ENCODE measurements at regions not wholly inside any gene's neighbourhood (a gene's known extent, or its start where the extent isn't known, plus 50 kb on each side); places are given as distances from the start of the nearest gene placed in this dataset.

DNA sequence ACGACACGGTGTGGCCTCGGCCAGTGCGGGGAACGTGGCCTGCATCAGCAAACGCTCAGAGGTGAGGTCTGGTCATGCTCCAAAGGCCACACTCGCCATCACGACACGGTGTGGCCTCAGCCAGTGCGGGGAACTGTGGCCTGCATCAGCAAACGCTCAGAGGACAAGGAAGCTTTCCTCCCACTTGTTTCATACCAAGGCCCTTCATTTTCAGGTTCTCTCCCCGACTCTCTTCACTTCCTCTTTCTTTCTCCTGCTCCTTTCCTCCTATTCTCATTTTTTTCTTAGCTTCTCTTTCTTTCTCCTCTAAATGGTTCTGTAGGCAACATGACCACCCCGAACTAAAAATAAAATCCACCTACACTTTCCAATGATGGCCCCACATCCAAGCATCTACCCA lies 384.4 kb upstream of the SHH start:
- no TSS peak for BruUV-seq (replicated peaks)
- WGBS (ENCODE audit: low lambda C conversion rate): 40% methylated on average over 12 of the region's 13 CpGs
- peaks cover 1 to 76% of the 10 kb centered on the region in 2 experiments; a peak in 3 of 5 replicates for H3K27me3 ChIP-seq (ENCODE audit: control insufficient read depth in 1 of 2, insufficient read depth in 2 of 2, low read length in 2 of 2)
- no peaks in the 10 kb centered on the region for H3K36me3 ChIP-seq (replicated peaks in 1 of 2; ENCODE audit: control insufficient read depth in 1 of 2, insufficient read depth in 2 of 2, low read length in 2 of 2)
- H3K4me2 ChIP-seq (ENCODE audit: low read depth, low read length): no peak overlapping the region
- in situ Hi-C loops (cut with HindIII; ENCODE audit: extremely low pct_ligation_motif_present, low pct_unique_long_range_greater_than_20kb) (no loop called here), intact Hi-C loops (cut with micrococcal nuclease; ENCODE audit: unreplicated experiment) (no loop called here)
- no peaks in the 10 kb centered on the region for H3K9me3 ChIP-seq (ENCODE audit: low read length)
- ChIA-PET POLR2A (no interaction called here), CTCF (ENCODE audit: low intra/inter-chr PET ratio, low total read pairs) (no interaction called here)
- no peak for TF ChIP-seq NCOA2 (CRISPR knock-in tag; IDR thresholded peaks at IDR 0.05)
- TF ChIP-seq SALL1 (CRISPR knock-in tag; IDR thresholded peaks at IDR 0.05): no peak
- no peak for TF ChIP-seq ZSCAN21 (CRISPR knock-in tag; IDR thresholded peaks at IDR 0.05; ENCODE audit: borderline replicate concordance)
- TF ChIP-seq, protein P1, sequence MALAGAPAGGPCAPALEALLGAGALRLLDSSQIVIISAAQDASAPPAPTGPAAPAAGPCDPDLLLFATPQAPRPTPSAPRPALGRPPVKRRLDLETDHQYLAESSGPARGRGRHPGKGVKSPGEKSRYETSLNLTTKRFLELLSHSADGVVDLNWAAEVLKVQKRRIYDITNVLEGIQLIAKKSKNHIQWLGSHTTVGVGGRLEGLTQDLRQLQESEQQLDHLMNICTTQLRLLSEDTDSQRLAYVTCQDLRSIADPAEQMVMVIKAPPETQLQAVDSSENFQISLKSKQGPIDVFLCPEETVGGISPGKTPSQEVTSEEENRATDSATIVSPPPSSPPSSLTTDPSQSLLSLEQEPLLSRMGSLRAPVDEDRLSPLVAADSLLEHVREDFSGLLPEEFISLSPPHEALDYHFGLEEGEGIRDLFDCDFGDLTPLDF (CRISPR knock-in tag; IDR thresholded peaks at IDR 0.05): no peak
- TF ChIP-seq ZNF678 (CRISPR knock-in tag; IDR thresholded peaks at IDR 0.05): no peak
- no peak for TF ChIP-seq ZNF253 (CRISPR knock-in tag; IDR thresholded peaks at IDR 0.05; ENCODE audit: borderline replicate concordance)
- H3K9ac ChIP-seq (ENCODE audit: insufficient read depth, low read depth, low read length): no peak overlapping the region
- FAIRE-seq (no peak), DNase-seq (ENCODE audit: low spot score) (no peak), ATAC-seq (no peak)
- no peak overlapping the region for H3K27ac ChIP-seq (ENCODE audit: extremely low read length, insufficient read depth, low read length)
- H3K4me3 ChIP-seq (replicated peaks in 1 of 3; ENCODE audit: insufficient read depth in 1 of 3, low read depth in 2 of 3, low read length in 3 of 3): no peak overlapping the region
- no peaks in the 10 kb centered on the region for H3K79me2 ChIP-seq (ENCODE audit: insufficient read depth, low read length)
- H4K20me1 ChIP-seq (ENCODE audit: insufficient read depth, low read length): no peaks in the 10 kb centered on the region
- H2AFZ ChIP-seq (ENCODE audit: low read length): no peak overlapping the region
- no peaks in the 10 kb centered on the region for H3K4me1 ChIP-seq (ENCODE audit: insufficient read depth, low read length)

DNA sequence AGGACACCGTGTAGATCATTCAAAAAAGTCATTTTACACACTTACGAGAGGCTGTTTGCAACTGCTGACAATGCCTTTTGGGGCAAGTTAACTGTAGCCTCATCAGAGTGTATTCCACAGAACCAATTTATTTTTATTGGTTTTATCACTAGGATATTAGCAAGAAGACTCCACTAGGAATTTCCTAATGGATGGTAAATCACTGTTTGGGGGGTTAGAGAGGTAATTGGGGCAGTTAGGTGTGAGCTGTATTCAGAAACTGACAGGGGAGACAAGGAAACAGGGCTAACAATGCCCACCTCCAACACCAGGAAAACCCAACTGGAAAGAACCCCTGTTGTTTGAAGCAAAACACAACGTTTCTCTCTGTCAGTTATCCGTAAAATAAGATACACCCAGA lies 383.0 kb upstream of the SHH start:
- Histone ChIP-seq H3K27me3 (ENCODE audit: control insufficient read depth in 1 of 2, insufficient read depth in 2 of 2, low read length in 2 of 2) (peaks cover 3 to 68% of the 10 kb centered on the region in 2 experiments; a peak in 3 of 5 replicates), H3K4me1 (ENCODE audit: insufficient read depth, low read length) (no peaks in the 10 kb centered on the region), H3K79me2 (ENCODE audit: insufficient read depth, low read length) (no peaks in the 10 kb centered on the region), H3K9me3 (ENCODE audit: low read length) (no peaks in the 10 kb centered on the region), H4K20me1 (ENCODE audit: insufficient read depth, low read length) (no peaks in the 10 kb centered on the region), H3K9ac (ENCODE audit: insufficient read depth, low read depth, low read length) (no peak overlapping the region), H3K27ac (ENCODE audit: extremely low read length, insufficient read depth, low read length) (no peak overlapping the region), H3K36me3 (replicated peaks in 1 of 2; ENCODE audit: control insufficient read depth in 1 of 2, insufficient read depth in 2 of 2, low read length in 2 of 2) (no peaks in the 10 kb centered on the region), H3K4me2 (ENCODE audit: low read depth, low read length) (no peak overlapping the region), H2AFZ (ENCODE audit: low read length) (no peak overlapping the region), H3K4me3 (replicated peaks in 1 of 3; ENCODE audit: insufficient read depth in 1 of 3, low read depth in 2 of 3, low read length in 3 of 3) (no peak overlapping the region)
- BruUV-seq (replicated peaks): no TSS peak
- FAIRE-seq (no peak), DNase-seq (ENCODE audit: low spot score) (no peak), ATAC-seq (no peak)
- ChIA-PET CTCF (ENCODE audit: low intra/inter-chr PET ratio, low total read pairs) (no interaction called here), POLR2A (no interaction called here)
- intact Hi-C loops (cut with micrococcal nuclease; ENCODE audit: unreplicated experiment) (no loop called here), in situ Hi-C loops (cut with HindIII; ENCODE audit: extremely low pct_ligation_motif_present, low pct_unique_long_range_greater_than_20kb) (no loop called here)
- WGBS (ENCODE audit: low lambda C conversion rate): 15% methylated on average over 4 of the region's 4 CpGs
- TF ChIP-seq RARA (CRISPR knock-in tag; IDR thresholded peaks at IDR 0.05) (no peak), FLYWCH1 (CRISPR knock-in tag; IDR thresholded peaks at IDR 0.05) (no peak), FIP1L1 (IDR thresholded peaks at IDR 0.05; ENCODE audit: borderline replicate concordance, insufficient read depth, low read depth, low read length) (no peak), NFKB2 (CRISPR knock-in tag; IDR thresholded peaks at IDR 0.05; ENCODE audit: borderline replicate concordance) (no peak), ZFP36L1 (CRISPR knock-in tag; IDR thresholded peaks at IDR 0.05) (no peak), SIN3A (IDR thresholded peaks at IDR 0.05; ENCODE audit: borderline replicate concordance, low read depth, low read length) (no peak)
- TF ChIP-seq, protein P2, sequence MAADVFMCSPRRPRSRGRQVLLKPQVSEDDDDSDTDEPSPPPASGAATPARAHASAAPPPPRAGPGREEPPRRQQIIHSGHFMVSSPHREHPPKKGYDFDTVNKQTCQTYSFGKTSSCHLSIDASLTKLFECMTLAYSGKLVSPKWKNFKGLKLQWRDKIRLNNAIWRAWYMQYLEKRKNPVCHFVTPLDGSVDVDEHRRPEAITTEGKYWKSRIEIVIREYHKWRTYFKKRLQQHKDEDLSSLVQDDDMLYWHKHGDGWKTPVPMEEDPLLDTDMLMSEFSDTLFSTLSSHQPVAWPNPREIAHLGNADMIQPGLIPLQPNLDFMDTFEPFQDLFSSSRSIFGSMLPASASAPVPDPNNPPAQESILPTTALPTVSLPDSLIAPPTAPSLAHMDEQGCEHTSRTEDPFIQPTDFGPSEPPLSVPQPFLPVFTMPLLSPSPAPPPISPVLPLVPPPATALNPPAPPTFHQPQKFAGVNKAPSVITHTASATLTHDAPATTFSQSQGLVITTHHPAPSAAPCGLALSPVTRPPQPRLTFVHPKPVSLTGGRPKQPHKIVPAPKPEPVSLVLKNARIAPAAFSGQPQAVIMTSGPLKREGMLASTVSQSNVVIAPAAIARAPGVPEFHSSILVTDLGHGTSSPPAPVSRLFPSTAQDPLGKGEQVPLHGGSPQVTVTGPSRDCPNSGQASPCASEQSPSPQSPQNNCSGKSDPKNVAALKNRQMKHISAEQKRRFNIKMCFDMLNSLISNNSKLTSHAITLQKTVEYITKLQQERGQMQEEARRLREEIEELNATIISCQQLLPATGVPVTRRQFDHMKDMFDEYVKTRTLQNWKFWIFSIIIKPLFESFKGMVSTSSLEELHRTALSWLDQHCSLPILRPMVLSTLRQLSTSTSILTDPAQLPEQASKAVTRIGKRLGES (CRISPR knock-in tag; IDR thresholded peaks at IDR 0.05; ENCODE audit: borderline replicate concordance): no peak
- TF ChIP-seq, protein P3, sequence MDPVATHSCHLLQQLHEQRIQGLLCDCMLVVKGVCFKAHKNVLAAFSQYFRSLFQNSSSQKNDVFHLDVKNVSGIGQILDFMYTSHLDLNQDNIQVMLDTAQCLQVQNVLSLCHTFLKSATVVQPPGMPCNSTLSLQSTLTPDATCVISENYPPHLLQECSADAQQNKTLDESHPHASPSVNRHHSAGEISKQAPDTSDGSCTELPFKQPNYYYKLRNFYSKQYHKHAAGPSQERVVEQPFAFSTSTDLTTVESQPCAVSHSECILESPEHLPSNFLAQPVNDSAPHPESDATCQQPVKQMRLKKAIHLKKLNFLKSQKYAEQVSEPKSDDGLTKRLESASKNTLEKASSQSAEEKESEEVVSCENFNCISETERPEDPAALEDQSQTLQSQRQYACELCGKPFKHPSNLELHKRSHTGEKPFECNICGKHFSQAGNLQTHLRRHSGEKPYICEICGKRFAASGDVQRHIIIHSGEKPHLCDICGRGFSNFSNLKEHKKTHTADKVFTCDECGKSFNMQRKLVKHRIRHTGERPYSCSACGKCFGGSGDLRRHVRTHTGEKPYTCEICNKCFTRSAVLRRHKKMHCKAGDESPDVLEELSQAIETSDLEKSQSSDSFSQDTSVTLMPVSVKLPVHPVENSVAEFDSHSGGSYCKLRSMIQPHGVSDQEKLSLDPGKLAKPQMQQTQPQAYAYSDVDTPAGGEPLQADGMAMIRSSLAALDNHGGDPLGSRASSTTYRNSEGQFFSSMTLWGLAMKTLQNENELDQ (CRISPR knock-in tag; IDR thresholded peaks at IDR 0.05; ENCODE audit: borderline replicate concordance): no peak

All from HepG2 (cell line).